T-helper 2 cell treated with Interferon-gamma antibody and Interleukin-4, amounts not matched to agents 100 ng/mL and 5 ng/mL, for 36 hours (primary cell): ENCODE measurements at regions not wholly inside any gene's neighbourhood (a gene's known extent, or its start where the extent isn't known, plus 50 kb on each side); places are given as distances from the start of the nearest gene placed in this dataset.

ENCODE experiments used
- intact Hi-C: fragments of 100-400 bp; cut with micrococcal nuclease; formaldehyde crosslinking; loops from one replicate; pipeline ENCODE4 v1.15.1; 2023

- intact Hi-C loops, result no loop called here
Observed at GRCh38 chr4:130576218-130576617, 1480.3 kb downstream of the C4orf33 start.

- intact Hi-C loops, result no loop called here
Observed at GRCh38 chr4:130591091-130591490, 1495.1 kb downstream of the C4orf33 start.

- intact Hi-C loops, result no loop called here
Observed at GRCh38 chr4:130600706-130601105, 1504.8 kb downstream of the C4orf33 start.

GRCh38 chr4:130603043-130603442 is 1507.1 kb downstream of the C4orf33 start:
- intact Hi-C loops, result no loop called here

GRCh38 chr4:130608121-130608520 is 1512.2 kb downstream of the C4orf33 start:
- intact Hi-C loops, result no loop called here

- intact Hi-C loops, result no loop called here
Observed at GRCh38 chr4:130628531-130628930, 1532.6 kb downstream of the C4orf33 start.

- intact Hi-C loops, result no loop called here
Observed at GRCh38 chr4:130632731-130633604, 1537.0 kb downstream of the C4orf33 start.

- intact Hi-C loops, result no loop called here
Observed at GRCh38 chr4:130636486-130636885, 1540.5 kb downstream of the C4orf33 start.

GRCh38 chr4:130640592-130640991 is 1544.6 kb downstream of the C4orf33 start:
- intact Hi-C loops, result no loop called here

- intact Hi-C loops, result no loop called here
Observed at GRCh38 chr4:130646886-130647285, 1550.9 kb downstream of the C4orf33 start.

GRCh38 chr4:130648570-130648969 is 1552.6 kb downstream of the C4orf33 start:
- intact Hi-C loops, result no loop called here

- intact Hi-C loops, result no loop called here
Observed at GRCh38 chr4:130653842-130654241, 1557.9 kb downstream of the C4orf33 start.

- intact Hi-C loops, result no loop called here
Observed at GRCh38 chr4:130659320-130659719, 1563.4 kb downstream of the C4orf33 start.

GRCh38 chr4:130668859-130669258 is 1572.9 kb downstream of the C4orf33 start:
- intact Hi-C loops, result no loop called here

- intact Hi-C loops, result no loop called here
Observed at GRCh38 chr4:130675266-130675665, 1579.3 kb downstream of the C4orf33 start.

- intact Hi-C loops, result no loop called here
Observed at GRCh38 chr4:130689181-130689580, 1593.2 kb downstream of the C4orf33 start.

- intact Hi-C loops, result no loop called here
Observed at GRCh38 chr4:130698251-130698650, 1602.3 kb downstream of the C4orf33 start.

- intact Hi-C loops, result no loop called here
Observed at GRCh38 chr4:130699004-130699403, 1603.1 kb downstream of the C4orf33 start.

GRCh38 chr4:130703211-130703935 is 1607.4 kb downstream of the C4orf33 start:
- intact Hi-C loops, result no loop called here

- intact Hi-C loops, result no loop called here
Observed at GRCh38 chr4:130705023-130705422, 1609.1 kb downstream of the C4orf33 start.

- intact Hi-C loops, result no loop called here
Observed at GRCh38 chr4:130712038-130712437, 1616.1 kb downstream of the C4orf33 start.

GRCh38 chr4:130714006-130714405 is 1618.1 kb downstream of the C4orf33 start:
- intact Hi-C loops, result no loop called here

GRCh38 chr4:130722361-130722760 is 1626.4 kb downstream of the C4orf33 start:
- intact Hi-C loops, result no loop called here
